Stomach (tissue), 8 donors: ENCODE measurements at regions not wholly inside any gene's neighbourhood (a gene's known extent, or its start where the extent isn't known, plus 50 kb on each side); places are given as distances from the start of the nearest gene placed in this dataset.

Experiments
- DNase-seq, 2 donors: peaks; one replicate each; pipeline versions ENCODE4 v3.0.0 to v3.0.0-alpha.2; 2013 to 2019
- H3K27ac ChIP-seq, 5 donors: fragments of 200-600 bp in 4 of 5; sonication (generic) in 4 of 5; one replicate each; pipeline ENCODE4 v1.5.1; 2013 to 2019; ENCODE audit warnings: mild to moderate bottlenecking in 1 of 5, moderate library complexity in 1 of 5
- H3K27me3 ChIP-seq, 3 donors: fragments of 200-600 bp; sonication (generic); one replicate each; pipeline ENCODE4 v1.5.1; 2017 to 2019; ENCODE audit warnings: mixed run types in 1 of 3
- H3K36me3 ChIP-seq, 4 donors: fragments of 200-600 bp; sonication (generic); 1 replicate in 3 of 4; 2 replicates in 1 of 4; pipeline ENCODE4 v1.5.1; 2016 to 2019
- H3K4me1 ChIP-seq, 4 donors: fragments of 200-600 bp; sonication (generic); one replicate each; pipeline ENCODE4 v1.5.1; 2016 to 2019
- H3K4me3 ChIP-seq, 4 donors: fragments of 200-600 bp; sonication (generic) in 3 of 4; one replicate each; pipeline ENCODE4 v1.5.1; 2016 to 2019; ENCODE audit warnings: mild to moderate bottlenecking in 1 of 4
- H3K9me3 ChIP-seq, 4 donors: fragments of 200-600 bp; sonication (generic); one replicate each; pipeline ENCODE4 v1.5.1; 2016 to 2019
- EP300 ChIP-seq: sonication (generic); formaldehyde crosslinking; IDR thresholded peaks from one replicate; pipeline ENCODE4 v1.6.1; 2017; ENCODE audit warnings: antibody characterized with exemption
- POLR2A ChIP-seq, 4 donors: fragments of 450-650 bp; IDR thresholded peaks; one replicate each; pipeline ENCODE4 v1.6.1; 2016; ENCODE audit warnings: antibody characterized with exemption in 4 of 4, control low read depth in 2 of 4, mild to moderate bottlenecking in 1 of 4, moderate library complexity in 1 of 4
- POLR2AphosphoS5 ChIP-seq, 3 donors: sonication (generic); formaldehyde crosslinking; IDR thresholded peaks; one replicate each; pipeline ENCODE4 v1.6.1; 2016; ENCODE audit warnings: antibody characterized with exemption in 3 of 3
- WGBS, 5 donors: extraction: QIAGEN DNeasy Blood & Tissue Kit in 3 of 5; methylation state at CpG; one replicate each; pipeline versions ENCODE4 v1.1.5 to v1.1.7; 2013 to 2018; 5-methylcytosine and 5-hydroxymethylcytosine counted together
- intact Hi-C: fragments of 100-400 bp; cut with DNase I; formaldehyde crosslinking; loops from one replicate; pipeline ENCODE4 v1.15.1; 2023; ENCODE audit warnings: low total_unique reads
- TF ChIP-seq, protein P1 (sequence below), 7 experiments: fragments of 450-650 bp in 4 of 7; fragments of 200-600 bp in 3 of 7; sonication (generic) in 3 of 7; IDR thresholded peaks; one replicate each; pipeline ENCODE4 v1.5.1; 2016 to 2019; ENCODE audit warnings: antibody characterized with exemption in 7 of 7, control low read depth in 2 of 7, mild to moderate bottlenecking in 1 of 7
- donor health status: healthy with polysubstance abuse.
- donor health status: Bipolar disorder and iron deficiency.
- donor health status: healthy.

DNA sequence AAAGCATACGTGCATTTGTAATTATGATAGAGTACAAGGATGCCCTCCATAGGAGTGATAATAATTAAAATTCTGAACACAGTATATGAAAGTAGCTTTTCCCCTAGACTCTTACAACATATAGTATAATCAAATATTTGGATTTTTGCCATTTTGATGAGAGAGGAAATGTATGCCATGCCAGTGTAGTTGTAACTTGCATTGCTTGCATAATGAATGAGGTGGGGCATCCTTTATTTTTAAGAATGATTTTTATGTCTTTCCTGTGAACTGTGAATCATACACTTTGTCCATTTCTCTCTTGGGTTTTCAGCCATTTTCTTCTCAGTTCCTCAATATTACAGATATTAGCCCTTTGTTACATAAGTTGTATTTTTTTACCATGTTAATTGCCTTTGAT lies 197.5 kb downstream of the SCG2 start:
- no peaks in the 10 kb centered on the region for H3K27me3 ChIP-seq
- H3K4me1 ChIP-seq, result no peaks in the 10 kb centered on the region
- TF ChIP-seq EP300 (no peak), POLR2A (IDR thresholded peaks at IDR 0.05) (no peak), POLR2AphosphoS5 (IDR thresholded peaks at IDR 0.05) (no peak)
- TF ChIP-seq, protein P1, sequence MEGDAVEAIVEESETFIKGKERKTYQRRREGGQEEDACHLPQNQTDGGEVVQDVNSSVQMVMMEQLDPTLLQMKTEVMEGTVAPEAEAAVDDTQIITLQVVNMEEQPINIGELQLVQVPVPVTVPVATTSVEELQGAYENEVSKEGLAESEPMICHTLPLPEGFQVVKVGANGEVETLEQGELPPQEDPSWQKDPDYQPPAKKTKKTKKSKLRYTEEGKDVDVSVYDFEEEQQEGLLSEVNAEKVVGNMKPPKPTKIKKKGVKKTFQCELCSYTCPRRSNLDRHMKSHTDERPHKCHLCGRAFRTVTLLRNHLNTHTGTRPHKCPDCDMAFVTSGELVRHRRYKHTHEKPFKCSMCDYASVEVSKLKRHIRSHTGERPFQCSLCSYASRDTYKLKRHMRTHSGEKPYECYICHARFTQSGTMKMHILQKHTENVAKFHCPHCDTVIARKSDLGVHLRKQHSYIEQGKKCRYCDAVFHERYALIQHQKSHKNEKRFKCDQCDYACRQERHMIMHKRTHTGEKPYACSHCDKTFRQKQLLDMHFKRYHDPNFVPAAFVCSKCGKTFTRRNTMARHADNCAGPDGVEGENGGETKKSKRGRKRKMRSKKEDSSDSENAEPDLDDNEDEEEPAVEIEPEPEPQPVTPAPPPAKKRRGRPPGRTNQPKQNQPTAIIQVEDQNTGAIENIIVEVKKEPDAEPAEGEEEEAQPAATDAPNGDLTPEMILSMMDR (IDR thresholded peaks at IDR 0.05), result no peak
- H3K9me3 ChIP-seq, result no peaks in the 10 kb centered on the region
- intact Hi-C loops, result no loop called here
- no peak for DNase-seq
- H3K4me3 ChIP-seq, result no peak overlapping the region
- no peak overlapping the region for H3K27ac ChIP-seq
- no peaks in the 10 kb centered on the region for H3K36me3 ChIP-seq
- WGBS, 5 donors, result 85 to 93% (median 91%) methylated on average over 1 of the region's 1 CpG

DNA sequence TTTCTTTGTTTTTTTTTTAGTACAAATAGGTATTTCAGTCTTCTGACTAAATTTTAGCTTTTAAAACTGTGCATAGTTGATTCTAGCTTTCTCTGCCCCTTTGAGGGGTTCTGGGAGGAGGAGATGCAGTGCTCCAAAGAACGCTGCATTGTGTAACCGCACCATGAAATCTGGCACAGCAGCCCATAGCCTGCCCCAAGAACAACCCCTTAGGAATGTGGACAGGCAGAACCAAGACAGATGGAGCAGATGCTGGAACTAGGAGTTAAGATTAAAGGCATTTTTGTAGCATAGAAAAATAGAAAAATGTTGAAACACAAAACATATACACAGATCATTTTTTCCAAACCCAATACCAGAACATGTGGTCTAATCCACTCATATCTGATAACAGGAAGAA lies 187.5 kb downstream of the SCG2 start:
- Histone ChIP-seq H3K27ac (no peak overlapping the region), H3K4me1 (peaks cover 0 to 7% (median 0%) of the 10 kb centered on the region in 4 donors), H3K36me3 (no peaks in the 10 kb centered on the region), H3K9me3 (no peaks in the 10 kb centered on the region), H3K27me3 (no peaks in the 10 kb centered on the region), H3K4me3 (no peak overlapping the region)
- TF ChIP-seq POLR2AphosphoS5 (IDR thresholded peaks at IDR 0.05), result peak in 1 of 3 donors; percentile 19
- TF ChIP-seq, protein P1 (IDR thresholded peaks at IDR 0.05), result no peak
- intact Hi-C loops, result no loop called here
- peak in 1 of 2 donors; percentile 35 for DNase-seq
- WGBS, 5 donors, result 56 to 83% (median 68%) methylated on average over 2 of the region's 2 CpGs

DNA sequence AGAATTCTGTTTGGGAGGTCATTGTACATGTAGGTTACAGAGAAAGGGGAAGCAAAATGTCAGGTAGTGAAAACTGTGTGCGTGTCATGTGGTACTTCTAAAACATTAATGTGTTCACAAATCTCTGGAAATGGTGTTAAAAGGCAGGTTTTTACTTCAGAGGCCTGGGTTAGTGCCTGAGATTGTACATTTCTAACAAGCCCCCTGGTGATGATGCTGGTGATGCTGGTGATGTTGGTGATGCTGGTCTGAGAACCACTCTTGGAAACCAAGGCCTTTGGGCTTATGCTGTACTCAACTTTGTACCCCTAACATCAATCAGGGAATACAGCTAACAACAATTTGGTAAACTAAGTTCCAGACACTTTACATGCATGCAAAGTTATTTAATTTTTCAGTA lies 187.1 kb downstream of the SCG2 start:
- WGBS, 5 donors, result 88 to 96% (median 91%) methylated on average over 1 of the region's 1 CpG
- TF ChIP-seq EP300 (no peak), POLR2A (IDR thresholded peaks at IDR 0.05) (no peak), POLR2AphosphoS5 (IDR thresholded peaks at IDR 0.05) (no peak)
- TF ChIP-seq, protein P1 (IDR thresholded peaks at IDR 0.05), result no peak
- Histone ChIP-seq H3K36me3 (no peaks in the 10 kb centered on the region), H3K4me1 (peaks cover 0 to 7% (median 0%) of the 10 kb centered on the region in 4 donors), H3K27me3 (no peaks in the 10 kb centered on the region), H3K27ac (no peak overlapping the region), H3K4me3 (no peak overlapping the region), H3K9me3 (no peaks in the 10 kb centered on the region)
- no peak for DNase-seq
- intact Hi-C loops, result no loop called here

DNA sequence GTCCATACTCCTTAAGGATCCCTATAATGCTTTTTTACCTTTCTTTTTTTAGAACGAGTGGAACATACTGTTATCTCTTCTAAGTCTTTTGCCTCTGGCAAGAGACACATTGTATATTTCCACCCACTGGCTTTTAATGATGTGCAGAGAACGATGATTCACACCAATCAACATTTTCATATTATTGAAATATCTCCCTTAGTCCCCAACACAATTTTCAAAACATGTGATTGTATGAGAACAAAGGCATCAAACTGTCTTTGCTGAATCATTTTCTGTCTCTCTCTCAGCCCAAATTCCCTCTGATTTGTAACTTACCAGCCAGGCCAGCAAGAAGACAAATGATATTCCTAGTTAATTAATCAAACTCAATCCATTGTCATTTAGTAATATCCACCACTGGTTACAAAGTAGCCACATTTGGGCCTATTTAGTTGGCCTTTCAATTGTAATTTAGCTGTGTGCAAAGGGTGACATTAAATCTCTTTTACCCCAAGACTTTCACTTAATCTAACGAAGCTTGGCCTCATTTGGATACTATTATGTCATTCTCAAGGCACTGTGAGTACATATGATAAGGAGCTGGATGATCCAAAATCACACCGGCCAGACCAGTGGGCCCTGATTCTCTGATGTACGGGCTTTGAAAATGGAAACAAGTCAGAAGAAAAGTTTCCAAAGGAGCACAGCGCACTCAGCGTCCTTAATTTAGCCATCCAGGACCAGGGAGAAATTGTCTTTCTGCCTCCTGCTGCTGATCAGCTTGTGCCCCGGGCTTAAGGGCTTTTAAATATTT lies 185.1 kb downstream of the SCG2 start:
- H3K27ac ChIP-seq, result peak overlapping the region in 1 of 5 donors; percentile 1

More for the DNA sequence above, 185.1 kb downstream of the SCG2 start:
- intact Hi-C loops, result no loop called here
- no peaks in the 10 kb centered on the region for H3K36me3 ChIP-seq
- no peak for DNase-seq
- no peaks in the 10 kb centered on the region for H3K9me3 ChIP-seq
- no peak overlapping the region for H3K4me3 ChIP-seq
- no peaks in the 10 kb centered on the region for H3K27me3 ChIP-seq
- 77 to 84% (median 80%) methylated on average over 8 of the region's 8 CpGs for WGBS, 5 donors
- H3K4me1 ChIP-seq, result peaks cover 0 to 7% (median 0%) of the 10 kb centered on the region in 4 donors
- TF ChIP-seq POLR2A (IDR thresholded peaks at IDR 0.05) (no peak), POLR2AphosphoS5 (IDR thresholded peaks at IDR 0.05) (no peak), EP300 (no peak)
- TF ChIP-seq, protein P1 (IDR thresholded peaks at IDR 0.05), result no peak
